Head of caudate nucleus (tissue), 42 donors: ENCODE measurements at regions not wholly inside any gene's neighbourhood (a gene's known extent, or its start where the extent isn't known, plus 50 kb on each side); places are given as distances from the start of the nearest gene placed in this dataset.

Experiments
- DNase-seq, 42 donors: peaks; one replicate each; pipeline versions ENCODE4 v3.0.0 to v3.0.0-alpha.2; 2020 to 2021; ENCODE audit warnings: mixed read lengths in 7 of 42
- intact Hi-C: fragments of 100-400 bp; cut with DNase I; formaldehyde crosslinking; loops from one replicate; pipeline ENCODE4 v1.15.0; 2022

DNA sequence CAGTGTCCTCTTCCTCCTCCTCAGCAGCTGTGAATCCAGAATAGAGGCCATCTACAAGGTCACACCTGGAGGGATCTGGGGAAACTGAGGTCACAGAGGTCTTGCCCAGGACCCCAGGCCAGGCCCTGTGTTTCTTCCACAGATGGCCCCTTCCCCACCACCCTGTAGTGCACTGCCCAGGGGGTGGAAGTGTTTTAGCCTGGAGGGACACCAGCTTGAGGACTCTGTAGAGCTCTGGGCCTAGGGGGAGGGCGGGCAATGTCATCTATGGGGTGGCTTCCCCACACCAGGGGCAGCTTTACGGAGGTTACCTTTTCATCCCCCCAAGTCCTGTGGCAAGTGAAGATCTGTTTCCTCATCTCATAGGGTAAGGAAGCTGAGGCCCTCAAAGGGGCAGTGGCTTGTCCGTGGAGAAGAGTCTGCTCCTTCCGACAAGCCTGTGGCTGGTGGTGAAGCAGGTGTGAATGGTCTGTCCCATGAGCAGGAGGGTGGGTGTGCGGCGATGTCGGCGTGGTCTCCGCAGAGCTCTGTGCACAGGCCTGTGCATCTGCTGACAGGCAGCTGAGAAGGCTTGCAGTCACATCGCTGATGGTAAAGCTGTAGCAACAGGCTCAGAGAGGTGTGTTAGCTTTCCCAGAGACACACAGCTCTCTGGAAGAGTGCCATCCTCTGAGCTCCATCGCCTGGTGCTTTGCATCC, 74.1 kb upstream of the WNT7B start:
- peak in 23 of 42 donors; percentile 1 to 43 (median 10) for DNase-seq
- intact Hi-C loops: no loop called here

- peak in 15 of 42 donors; percentile 0 to 36 (median 8) for DNase-seq
Measured at GRCh38 chr22:46051646-46052045, 74.7 kb upstream of the WNT7B start.

DNA sequence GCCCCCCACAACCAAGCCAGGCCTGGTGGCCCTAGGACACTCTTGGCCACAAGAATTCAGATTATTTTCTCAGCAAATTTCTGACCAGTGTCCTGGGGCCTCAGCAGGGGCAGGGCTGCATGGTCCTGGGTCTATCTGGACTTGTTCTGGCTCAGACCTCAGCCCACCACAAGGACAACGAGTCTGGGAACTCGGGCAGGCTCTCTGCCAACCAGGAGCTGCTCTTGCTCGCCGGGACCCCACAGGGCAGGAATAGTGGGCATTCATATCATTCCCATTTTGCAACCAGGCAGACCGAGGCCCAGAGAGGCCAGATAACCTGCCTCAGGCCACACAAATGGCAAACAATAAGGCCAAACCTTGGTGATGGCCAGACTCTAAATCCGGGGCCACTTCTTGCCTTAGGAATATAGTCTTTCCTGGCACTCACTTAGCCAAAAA, 75.4 kb upstream of the WNT7B start:
- intact Hi-C loops: no loop called here
- DNase-seq: peak in 25 of 42 donors; percentile 5 to 47 (median 18)

More at GRCh38 chr22:46051646-46052045, 74.7 kb upstream of the WNT7B start:
- intact Hi-C loops: no loop called here

DNA sequence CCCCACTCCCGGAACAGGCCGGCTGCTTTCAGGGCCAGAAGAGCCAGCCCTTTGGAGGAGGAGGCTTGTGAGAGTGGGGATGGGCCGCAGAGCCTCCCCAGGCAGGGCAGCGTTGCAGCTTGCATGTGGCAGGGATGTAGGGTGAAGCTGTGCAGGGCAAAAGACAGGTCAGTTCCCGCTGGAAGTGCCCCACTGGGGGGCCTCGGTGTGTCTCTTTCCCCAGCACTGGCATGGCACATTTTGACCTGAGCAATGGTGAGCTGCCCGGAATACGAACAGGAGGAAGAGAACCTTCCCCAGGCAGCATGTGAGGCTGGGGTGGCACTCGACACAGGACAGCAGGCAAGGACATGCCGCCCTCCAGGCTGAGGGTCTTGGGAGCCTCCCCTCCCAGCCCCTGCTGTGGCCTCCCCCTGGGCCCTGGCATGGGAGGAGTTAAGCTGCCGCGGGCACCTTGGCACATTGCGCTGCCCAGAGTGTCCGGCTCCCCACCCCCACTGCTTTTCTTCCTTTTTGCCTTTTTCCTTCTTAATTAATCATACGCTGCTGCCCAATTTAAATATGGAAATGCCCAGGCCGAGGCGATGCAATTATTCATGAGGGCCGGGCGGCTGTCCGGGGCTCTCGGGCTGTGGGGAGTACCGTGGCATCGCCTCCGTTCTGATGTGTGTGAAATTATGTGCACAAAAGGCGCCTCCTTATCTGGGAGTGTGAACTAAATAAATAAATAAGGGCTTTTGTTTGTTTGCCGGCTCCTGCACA, 76.0 kb upstream of the WNT7B start:
- intact Hi-C loops: no loop called here
- peak in 37 of 42 donors; percentile 48 to 85 (median 62) for DNase-seq

DNA sequence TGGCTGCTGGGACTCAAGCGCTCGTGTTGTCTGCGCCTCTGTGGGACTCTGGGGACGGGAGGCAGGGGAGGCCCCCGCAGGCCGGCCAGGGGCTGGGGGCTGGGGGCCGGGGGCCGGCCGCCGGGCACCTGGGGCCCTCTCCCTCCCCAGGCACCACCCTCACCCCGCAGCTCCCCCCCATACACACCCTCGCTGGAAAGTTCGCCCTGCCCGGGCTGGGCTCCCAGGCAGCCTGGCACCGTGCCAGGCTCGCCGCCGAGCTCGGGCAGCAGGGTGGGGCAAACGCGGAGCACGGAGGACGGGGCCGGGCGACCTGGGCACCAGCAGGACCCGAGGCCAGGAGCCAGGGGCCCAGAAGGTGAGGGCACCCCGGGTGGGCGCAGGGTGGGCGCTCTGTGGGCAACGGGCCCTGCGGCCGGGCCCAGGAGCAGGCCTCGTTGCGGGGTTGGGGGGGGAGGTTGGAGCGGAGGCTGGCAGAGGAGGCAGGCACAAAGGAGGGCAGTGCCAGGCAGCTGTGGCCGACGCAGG, 76.7 kb upstream of the WNT7B start:
- DNase-seq: peak in 40 of 42 donors; percentile 70 to 93 (median 85)
- intact Hi-C loops: no loop called here

- intact Hi-C loops: no loop called here
- peak in 40 of 42 donors; percentile 1 to 90 (median 78) for DNase-seq
Measured at GRCh38 chr22:46054091-46055073, 77.4 kb upstream of the WNT7B start.

DNA sequence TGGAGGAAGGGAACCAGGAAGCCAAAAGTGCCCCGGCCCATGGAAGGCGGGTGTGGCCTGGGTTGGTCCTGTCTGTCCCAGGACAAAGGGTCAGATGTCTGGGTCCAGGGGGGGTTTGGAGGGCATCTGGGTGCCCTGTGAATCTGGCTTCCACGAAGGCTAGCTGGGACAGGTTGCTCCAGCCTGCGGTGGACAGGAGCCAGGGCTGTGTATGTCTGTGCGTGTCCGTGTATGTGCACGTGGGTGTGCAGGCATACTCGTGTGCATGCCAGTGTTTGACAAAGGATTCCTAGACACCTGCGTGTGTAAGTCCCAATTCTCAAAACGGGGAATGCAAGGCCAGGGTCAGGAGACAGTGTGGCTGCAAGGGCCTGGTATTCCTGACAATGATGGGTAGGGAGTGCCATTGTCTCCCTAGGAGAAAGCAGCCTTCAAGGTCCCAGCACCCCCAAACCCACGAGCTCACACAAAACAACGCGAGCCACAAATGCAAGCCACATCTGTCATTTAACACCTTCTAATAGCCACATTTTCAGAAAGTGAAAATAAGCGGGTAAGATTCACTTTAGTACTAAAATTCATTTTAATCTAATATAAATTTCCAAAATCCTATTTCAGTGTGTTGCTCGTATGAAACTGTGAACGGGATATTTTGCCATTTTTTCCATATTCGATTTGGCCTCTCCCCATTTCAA, 78.4 kb upstream of the WNT7B start:
- peak in 34 of 42 donors; percentile 0 to 74 (median 34) for DNase-seq
- intact Hi-C loops: no loop called here

- DNase-seq: peak; percentile 81 to 98 (median 94)
- intact Hi-C loops: loop anchor here (2.0 kb wide), 1 partner anchor 15 kb away; no protein-coding TSS in a partner anchor
Measured at GRCh38 chr22:46055911-46056545, 79.1 kb upstream of the WNT7B start.

GRCh38 chr22:46056546-46057245, 79.7 kb upstream of the WNT7B start:
- intact Hi-C loops: loop anchor here (2.0 kb wide), 1 partner anchor 14 kb away; no protein-coding TSS in a partner anchor

DNA sequence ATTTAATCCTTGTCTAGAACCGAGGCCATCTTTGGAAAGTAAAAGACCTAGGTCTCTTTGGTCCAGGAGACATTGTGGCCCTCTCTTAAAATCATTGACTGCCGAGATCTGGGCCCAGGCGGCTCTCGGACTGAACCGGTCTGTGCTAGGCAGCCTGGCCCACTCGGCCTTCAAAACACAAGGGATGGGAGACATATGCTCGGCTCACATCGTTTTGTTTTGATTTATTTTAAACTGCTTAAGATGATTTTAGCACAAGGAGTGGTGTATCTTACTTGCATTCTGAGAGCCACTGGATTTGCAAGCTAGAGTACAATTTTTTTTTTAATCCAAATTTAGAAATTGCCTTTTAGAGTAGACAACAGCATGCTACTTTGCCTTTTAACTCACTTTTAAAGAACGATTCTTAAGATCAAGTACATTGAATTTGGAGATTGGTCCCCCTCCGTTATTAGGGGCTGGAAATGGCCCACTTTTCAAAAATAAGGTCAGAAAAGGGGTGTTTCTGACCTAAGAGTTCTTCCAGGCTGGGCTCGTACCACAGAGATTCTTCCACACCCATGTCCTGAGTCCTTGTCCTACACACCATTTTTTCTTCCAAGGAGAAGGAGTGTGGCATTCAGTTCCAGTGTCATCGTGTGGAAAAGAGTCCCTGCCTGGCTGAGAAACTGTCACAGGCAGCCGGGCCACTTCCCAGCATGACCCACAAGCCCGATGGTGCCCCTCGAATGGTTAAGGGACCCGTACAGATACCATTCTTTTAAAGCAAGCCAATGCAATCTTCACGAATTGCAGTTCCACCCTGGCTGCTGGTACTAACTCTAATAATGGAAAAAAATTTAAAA, 80.5 kb upstream of the WNT7B start:
- DNase-seq: peak in 36 of 42 donors; percentile 3 to 75 (median 37)
- intact Hi-C loops: loop anchor here (2.0 kb wide), 1 partner anchor 13 kb away; no protein-coding TSS in a partner anchor

More at GRCh38 chr22:46056546-46057245, 79.7 kb upstream of the WNT7B start:
- DNase-seq: peak in 31 of 42 donors; percentile 1 to 54 (median 15)

GRCh38 chr22:46058091-46058420, 81.1 kb upstream of the WNT7B start:
- intact Hi-C loops: no loop called here
- peak in 34 of 42 donors; percentile 9 to 82 (median 52) for DNase-seq

GRCh38 chr22:46058591-46059519, 81.9 kb upstream of the WNT7B start:
- intact Hi-C loops: no loop called here
- DNase-seq: peak in 33 of 42 donors; percentile 1 to 73 (median 34)

DNA sequence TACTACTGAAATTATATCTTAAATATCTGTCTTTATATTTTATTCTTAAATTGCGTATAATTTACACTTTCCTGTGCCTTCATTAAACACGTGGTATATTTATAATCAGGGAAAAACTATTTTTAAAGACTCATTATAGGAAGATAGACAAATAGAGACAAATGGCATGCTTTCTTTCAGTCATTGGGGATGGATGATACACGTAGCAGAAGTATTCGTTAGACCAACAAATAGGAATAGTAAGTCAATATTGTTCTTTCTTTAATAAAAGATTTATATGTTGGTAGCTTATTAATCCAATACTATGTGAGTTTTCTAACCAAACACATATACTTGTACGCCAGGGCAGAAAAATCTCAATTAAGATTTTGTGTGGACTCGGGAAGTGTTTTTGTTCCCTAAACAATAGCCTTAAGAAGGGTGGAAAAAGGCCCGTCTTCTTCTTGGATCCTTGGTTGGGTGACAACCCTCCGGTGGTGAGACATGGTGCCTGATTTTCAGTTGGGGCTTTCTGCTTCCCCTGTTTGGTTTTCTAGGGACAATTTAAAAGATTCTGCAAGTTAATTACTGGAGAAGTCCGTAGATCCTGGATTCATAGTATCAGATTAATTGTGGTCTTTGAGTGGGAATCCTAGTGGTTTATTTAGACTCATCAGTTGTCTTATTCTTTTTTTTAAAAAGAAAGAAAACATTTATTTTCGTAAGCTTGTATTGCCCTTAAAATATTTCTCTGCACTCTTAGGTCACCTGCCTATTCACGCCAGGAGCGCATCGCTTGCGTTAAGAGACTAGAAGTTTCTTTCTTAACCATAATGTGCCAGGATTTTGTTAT, 83.5 kb upstream of the WNT7B start:
- intact Hi-C loops: no loop called here
- peak in 24 of 42 donors; percentile 1 to 45 (median 13) for DNase-seq

DNA sequence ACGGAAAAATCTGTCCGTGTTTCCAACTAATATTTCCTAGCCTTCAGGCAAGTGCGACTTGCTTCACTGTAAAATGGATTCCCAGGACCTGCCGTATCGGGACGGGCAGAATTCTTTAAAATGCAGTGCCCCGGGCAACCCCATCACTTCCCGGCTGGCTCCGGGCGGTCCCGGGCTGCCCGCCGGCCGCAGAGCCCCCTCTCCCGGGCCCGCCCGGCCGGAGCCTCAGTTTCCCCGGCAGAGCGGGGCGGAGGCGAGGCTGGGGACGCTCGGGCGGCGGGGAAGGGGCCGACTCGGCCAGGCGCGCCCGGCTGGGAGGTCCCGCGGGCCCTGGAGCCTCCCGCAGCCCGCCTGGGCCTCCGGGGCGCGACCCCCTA, 84.2 kb upstream of the WNT7B start:
- peak in 15 of 42 donors; percentile 2 to 43 (median 13) for DNase-seq
- intact Hi-C loops: no loop called here
